ENCODE measurements at regions not wholly inside any gene's neighbourhood (a gene's known extent, or its start where the extent isn't known, plus 50 kb on each side); places are given as distances from the start of the nearest gene placed in this dataset.

- no peak for DNase-seq
Measured at GRCh38 chr9:107727086-107727780, 237.7 kb upstream of the KLF4 start.

DNA sequence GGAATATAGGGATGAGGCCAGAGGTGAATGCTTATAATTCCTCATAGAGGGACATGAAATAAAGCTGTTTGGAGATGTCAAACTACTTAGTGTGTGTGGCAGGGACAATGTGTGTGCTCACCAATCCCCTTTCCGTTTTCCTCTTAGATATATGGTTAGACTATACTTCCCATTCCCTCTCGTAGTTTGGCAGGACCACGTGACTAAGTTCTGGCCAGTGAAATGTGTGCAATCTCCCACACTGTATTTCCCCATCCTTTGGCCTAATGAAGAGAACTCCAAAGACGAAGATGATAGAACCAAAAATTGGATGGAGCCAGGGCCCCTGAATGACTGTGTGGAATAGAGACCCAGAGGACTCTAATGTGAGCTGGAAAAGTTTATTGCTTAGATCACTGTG lies 233.4 kb upstream of the KLF4 start:
- no peak for DNase-seq

GRCh38 chr9:107721705-107722245 lies 232.2 kb upstream of the KLF4 start:
- no peak for DNase-seq

GRCh38 chr9:107720501-107720900 lies 230.9 kb upstream of the KLF4 start:
- no peak for DNase-seq

- DNase-seq: no peak
Measured at GRCh38 chr9:107717529-107718314, 228.2 kb upstream of the KLF4 start.

- no peak for DNase-seq
Measured at GRCh38 chr9:107715740-107716139, 226.2 kb upstream of the KLF4 start.

GRCh38 chr9:107713470-107713869 lies 223.9 kb upstream of the KLF4 start:
- no peak for DNase-seq

GRCh38 chr9:107712390-107712789 lies 222.8 kb upstream of the KLF4 start:
- no peak for DNase-seq

DNA sequence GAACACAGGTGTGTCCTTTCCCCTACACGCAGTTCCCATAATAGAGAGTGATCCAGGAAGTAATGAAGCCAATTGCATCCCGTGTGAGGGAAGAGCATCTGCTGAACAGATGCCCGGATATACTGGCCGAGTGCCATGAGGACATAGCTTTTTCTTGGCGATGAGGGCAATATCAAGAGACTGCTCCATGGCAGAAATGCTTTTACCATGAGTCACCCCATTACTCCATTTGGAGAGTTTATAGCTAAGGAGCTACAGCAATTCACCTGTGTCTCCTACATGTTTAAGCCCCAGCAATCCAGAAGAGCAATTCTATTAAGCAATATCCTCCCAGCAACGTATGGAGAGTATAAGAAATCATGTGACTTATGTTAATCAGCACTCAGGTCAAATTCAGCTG lies 222.0 kb upstream of the KLF4 start:
- no peak for DNase-seq

DNA sequence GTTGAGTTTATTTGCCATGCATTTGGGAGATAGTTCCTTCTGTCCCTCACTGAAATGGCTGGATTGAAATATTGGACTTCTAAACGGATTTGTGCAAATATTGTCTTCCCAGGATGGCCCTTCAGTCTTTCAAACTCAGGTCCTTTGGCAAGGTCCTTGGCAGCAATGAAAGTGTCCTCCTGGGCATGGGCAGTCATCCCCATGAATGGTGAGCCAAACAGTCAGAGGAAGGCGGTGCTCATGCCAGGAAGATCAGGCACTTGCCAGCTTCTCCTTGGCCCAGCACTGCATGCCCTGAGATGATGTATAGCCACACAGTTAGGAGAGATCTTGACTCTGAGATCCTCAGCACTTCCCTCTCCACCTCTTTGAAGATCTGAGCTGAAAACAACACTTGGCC lies 221.4 kb upstream of the KLF4 start:
- no peak for DNase-seq

DNA sequence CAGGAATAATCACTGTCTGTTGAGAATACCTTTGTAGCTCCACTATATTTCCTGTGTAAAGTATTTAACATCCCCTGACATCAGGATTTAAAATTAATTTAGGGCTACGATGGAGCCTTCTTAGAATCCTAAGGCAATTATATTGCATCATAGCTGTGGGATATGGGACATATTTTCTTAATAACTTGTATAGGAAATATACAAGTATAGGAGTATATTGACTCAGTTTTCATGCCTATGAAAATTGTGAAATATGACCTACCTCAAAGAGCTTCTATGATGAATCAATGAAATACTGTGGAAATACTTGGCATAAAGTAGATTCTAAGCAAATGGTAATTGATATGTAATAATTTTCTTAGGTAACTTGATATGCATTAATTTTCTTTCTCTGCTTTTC lies 221.0 kb upstream of the KLF4 start:
- no peak for DNase-seq

DNA sequence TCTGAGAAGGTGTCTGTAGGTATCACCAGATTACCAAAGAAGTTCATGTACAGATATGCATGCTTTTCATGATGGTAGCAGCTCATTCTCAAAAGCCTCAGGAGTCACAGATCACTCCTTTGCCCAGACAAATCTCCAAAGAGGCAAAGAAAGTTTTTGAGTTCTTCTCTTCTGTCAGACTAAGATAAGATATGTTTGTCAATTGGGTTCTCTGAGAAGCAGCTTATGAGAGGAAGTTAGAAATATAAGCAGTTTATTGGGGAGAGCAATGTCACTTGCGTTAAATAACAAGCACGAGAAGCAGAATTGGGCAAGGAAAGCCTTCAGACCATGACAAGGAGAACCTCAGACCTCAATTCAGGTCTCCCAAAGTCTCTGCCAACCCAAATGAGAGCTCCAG lies 219.2 kb upstream of the KLF4 start:
- DNase-seq: no peak

DNA sequence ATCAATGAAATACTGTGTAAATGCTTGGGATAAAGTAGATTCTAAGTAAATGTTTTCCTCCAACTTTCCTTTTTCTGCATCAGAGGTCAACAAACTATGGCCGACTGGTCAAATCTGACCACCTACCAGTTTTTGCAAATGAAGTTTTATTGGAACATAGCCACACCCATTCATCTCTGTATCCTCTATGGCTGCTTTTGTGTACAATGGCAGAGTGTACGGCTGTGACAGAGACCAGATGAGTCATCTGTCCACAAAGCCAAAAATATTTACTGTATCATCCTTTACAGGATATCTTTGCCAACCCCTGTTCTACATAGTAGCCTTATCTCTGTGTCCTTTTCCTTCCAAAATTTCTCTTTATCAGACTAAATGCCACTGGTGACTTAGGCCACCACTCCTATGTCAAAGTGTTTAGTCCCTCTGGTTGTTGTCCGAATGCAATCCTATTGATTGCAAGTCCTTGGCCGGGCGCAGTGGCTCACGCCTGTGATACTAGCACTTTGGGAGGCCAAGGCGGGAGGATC lies 218.4 kb upstream of the KLF4 start:
- no peak for DNase-seq

DNA sequence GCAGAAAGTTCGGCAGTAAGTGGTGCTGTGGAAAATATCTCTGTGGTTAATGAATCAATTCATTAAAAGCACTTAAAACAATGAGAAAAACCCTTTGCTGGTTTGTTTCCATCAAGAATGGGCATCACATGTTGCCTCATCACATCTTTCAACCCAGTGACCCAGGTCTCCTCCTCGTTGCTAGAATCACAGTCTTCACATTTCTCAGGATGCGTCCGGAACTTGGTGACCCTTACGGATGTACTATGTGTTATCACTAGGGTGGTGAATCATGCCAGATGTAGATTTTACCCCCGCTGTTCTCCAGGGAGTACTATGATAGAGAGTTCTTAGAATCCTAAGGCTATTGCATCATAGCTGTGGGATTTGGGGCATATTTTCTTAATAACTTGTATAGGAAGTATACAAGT lies 217.9 kb upstream of the KLF4 start:
- DNase-seq: no peak

DNA sequence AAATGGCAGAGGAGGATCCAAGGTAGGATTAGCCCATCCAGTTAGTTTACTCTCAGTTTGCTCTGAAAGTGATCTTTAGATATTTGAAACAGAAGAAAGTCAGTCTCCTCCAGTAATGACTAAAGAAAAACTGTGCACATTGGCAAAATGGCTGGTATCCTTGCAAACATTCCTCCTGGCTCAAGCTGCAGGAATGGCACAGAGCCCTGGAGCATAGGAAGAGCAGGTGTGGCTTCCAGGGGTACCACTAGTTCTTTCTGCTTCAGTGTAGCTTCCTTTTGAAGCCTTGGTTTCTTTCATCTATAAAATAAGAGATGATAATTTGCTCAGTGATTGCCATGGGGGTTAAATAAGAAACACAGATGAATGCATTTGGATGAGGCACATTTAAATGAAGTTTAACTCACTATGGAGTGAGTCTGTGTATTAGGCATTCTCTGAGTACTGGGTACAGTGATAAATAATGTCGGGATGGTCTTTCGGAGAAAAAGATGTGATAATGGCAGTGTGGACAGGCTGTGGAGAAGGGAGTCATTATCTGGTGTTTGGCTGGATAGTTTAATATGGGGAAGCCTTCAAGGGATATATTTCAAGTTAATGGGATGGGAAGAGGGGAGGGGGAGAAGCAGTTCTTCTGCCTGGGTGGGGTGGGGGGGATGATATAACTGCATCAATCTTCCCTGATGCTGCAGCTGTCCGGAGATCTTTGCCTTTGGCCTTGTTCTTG lies 217.3 kb upstream of the KLF4 start:
- DNase-seq: no peak

GRCh38 chr9:107705521-107705920 lies 216.0 kb upstream of the KLF4 start:
- DNase-seq: no peak

- DNase-seq: no peak
Measured at GRCh38 chr9:107704774-107705173, 215.2 kb upstream of the KLF4 start.

DNA sequence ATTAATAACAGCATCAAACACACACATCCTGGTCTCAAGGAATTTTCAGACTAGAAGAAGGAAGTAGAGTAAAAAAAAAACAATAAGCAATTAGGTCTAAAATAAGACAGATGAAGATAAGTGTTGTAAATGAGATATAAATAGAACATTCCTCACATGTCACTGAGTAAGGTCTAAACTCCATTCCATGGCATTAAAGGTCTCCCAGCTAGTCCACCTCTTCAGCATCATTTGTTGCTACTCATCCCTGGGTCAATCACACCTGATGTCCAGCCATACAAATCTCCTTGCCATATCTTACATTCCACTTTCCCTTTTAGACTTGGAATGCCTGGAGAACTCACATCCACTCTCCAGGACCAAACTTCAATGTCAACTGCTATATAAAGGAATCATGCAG lies 214.1 kb upstream of the KLF4 start:
- no peak for DNase-seq

DNA sequence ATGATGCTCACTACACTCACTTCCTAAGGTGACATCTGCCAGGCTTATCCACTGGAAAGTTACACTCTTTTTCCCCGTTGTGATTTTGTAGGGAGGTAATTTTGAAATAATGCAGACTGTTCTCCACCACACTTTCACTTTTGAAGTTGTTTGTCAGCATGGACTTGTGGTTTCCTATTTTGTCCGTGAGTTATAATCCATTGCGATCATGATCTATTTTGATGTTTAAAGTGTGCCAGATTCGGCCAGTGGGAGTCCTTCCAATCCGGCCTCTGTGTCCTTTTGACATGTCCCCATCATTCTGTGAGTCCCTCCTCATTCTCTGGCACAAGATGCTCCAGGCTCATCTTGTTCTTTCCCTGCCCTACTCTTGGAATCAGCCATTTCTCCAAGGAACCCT lies 211.3 kb upstream of the KLF4 start:
- DNase-seq: no peak

DNA sequence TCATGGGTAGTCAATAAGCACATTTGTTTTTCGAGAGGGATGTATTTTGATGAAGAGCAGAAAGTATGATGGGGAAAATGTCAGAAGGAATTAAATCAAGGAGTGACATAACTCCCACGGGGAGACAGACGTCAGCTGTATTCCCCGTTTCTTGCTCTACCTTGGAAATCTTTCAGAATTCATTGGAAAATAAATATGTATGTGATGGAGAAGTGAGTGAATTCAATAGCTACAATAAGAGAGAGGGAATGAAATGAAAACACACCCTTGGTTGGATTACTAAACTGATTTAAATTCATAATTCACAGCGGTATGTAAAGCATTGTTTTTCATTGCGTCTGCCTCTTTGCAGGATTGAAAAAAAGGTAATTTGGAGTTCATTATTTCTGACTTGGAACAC lies 209.7 kb upstream of the KLF4 start:
- no peak for DNase-seq

GRCh38 chr9:107698779-107699178 lies 209.2 kb upstream of the KLF4 start:
- DNase-seq: no peak

DNA sequence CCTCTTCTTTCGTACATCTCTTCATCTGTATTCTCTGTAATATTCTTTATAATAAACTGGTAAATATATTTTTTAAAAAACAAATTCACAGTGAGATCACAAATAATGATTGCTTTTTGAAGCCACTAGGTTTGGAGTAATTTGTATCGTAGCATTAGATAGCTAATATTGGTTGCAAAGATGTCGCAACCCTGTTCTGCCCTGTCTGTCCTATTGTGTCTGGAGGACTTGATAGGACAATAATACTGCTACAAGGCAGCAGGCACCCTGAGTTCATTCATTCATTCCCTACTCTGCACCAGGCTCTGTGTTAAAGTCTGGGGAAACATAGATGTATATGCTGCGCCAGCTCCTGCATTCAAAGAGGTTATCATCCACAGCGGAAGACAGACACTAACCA lies 206.7 kb upstream of the KLF4 start:
- no peak for DNase-seq

DNA sequence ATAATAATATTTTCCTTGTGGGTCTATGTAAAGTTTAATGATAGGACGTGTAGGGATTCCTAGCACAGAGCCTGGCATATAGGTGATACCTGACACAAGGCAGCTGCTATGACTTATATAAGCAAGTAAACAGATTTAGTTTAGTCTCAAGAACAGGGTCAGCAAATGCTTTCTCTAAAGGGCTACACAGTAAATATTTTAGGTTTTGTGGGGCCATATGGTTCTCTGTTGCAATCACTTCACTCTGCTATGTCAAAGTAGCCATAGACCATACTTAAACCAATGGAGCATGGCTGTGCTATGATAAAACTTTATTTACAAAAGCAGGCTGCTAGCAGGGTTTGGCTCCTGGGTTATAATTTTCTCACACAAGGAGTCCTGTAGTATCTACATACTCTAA lies 204.8 kb upstream of the KLF4 start:
- DNase-seq: no peak

Data from NCI-H526 treated with DMSO at 0.1 percent for 48 hours (cell line).